ENCODE measurements at regions not wholly inside any gene's neighbourhood (a gene's known extent, or its start where the extent isn't known, plus 50 kb on each side); places are given as distances from the start of the nearest gene placed in this dataset.
"Not testable (repeated sequence)": the region's sequence is repeated elsewhere in the genome, so short reads cannot be mapped to it uniquely, and the experiment has no call there.

- intact Hi-C loops (cut with DNase I): no loop called here
- Histone ChIP-seq H3K4me3 (no peak overlapping the region), H3K36me3 (no peaks in the 10 kb centered on the region), H3K27me3 (no peaks in the 10 kb centered on the region), H3K9me3 (no peaks in the 10 kb centered on the region), H3K4me1 (no peaks in the 10 kb centered on the region), H3K27ac (replicated peaks in 1 of 4) (no peak overlapping the region)
- 53% methylated on average over 3 of the region's 3 CpGs for WGBS
- no peak for DNase-seq (ENCODE audit: extremely low spot score)
- TF ChIP-seq POLR2AphosphoS5 (IDR thresholded peaks at IDR 0.05) (no peak), EP300 (IDR thresholded peaks at IDR 0.05) (no peak), CTCF (IDR thresholded peaks at IDR 0.05) (no peak), POLR2A (IDR thresholded peaks at IDR 0.05; ENCODE audit: low read depth) (no peak)
Measured at GRCh38 chr3:192993411-192993810, 75.8 kb upstream of the MB21D2 start.

GRCh38 chr3:193001113-193001512 is 83.5 kb upstream of the MB21D2 start:
- H3K27me3 ChIP-seq; H3K9me3 ChIP-seq; H3K36me3 ChIP-seq; DNase-seq (ENCODE audit: extremely low spot score); H3K27ac ChIP-seq (replicated peaks in 1 of 4); H3K4me1 ChIP-seq; intact Hi-C loops (cut with DNase I); H3K4me3 ChIP-seq: not testable (repeated sequence)
- 94% methylated on average over 5 of the region's 5 CpGs for WGBS

GRCh38 chr3:193003624-193004023 is 86.0 kb upstream of the MB21D2 start:
- DNase-seq (ENCODE audit: extremely low spot score); H3K36me3 ChIP-seq; H3K4me3 ChIP-seq; H3K27ac ChIP-seq (replicated peaks in 1 of 4); H3K9me3 ChIP-seq; intact Hi-C loops (cut with DNase I); H3K27me3 ChIP-seq; H3K4me1 ChIP-seq: not testable (repeated sequence)
- WGBS: 53% methylated on average over 1 of the region's 1 CpG

GRCh38 chr3:193008654-193009053 is 91.0 kb upstream of the MB21D2 start:
- intact Hi-C loops (cut with DNase I): no loop called here
- 86% methylated on average over 1 of the region's 1 CpG for WGBS
- no peak for DNase-seq (ENCODE audit: extremely low spot score)

GRCh38 chr3:193010191-193010590 is 92.5 kb upstream of the MB21D2 start:
- Histone ChIP-seq H3K9me3 (peaks cover 0 to 15% (median 12%) of the 10 kb centered on the region in 4 donors), H3K4me1 (peaks cover 0 to 6% (median 5%) of the 10 kb centered on the region in 4 donors), H3K4me3 (no peak overlapping the region), H3K27me3 (no peaks in the 10 kb centered on the region), H3K27ac (replicated peaks in 1 of 4) (no peak overlapping the region), H3K36me3 (no peaks in the 10 kb centered on the region)
- DNase-seq (ENCODE audit: extremely low spot score): no peak
- intact Hi-C loops (cut with DNase I): no loop called here
- TF ChIP-seq POLR2A (IDR thresholded peaks at IDR 0.05; ENCODE audit: low read depth) (no peak), EP300 (IDR thresholded peaks at IDR 0.05) (no peak), CTCF (IDR thresholded peaks at IDR 0.05) (no peak), POLR2AphosphoS5 (IDR thresholded peaks at IDR 0.05) (no peak)
- WGBS: 64% methylated on average over 2 of the region's 2 CpGs

More at GRCh38 chr3:193008654-193009053, 91.0 kb upstream of the MB21D2 start:
- Histone ChIP-seq H3K36me3 (no peaks in the 10 kb centered on the region), H3K27ac (replicated peaks in 1 of 4) (no peak overlapping the region), H3K4me3 (no peak overlapping the region), H3K27me3 (no peaks in the 10 kb centered on the region), H3K4me1 (peaks cover 0 to 6% (median 5%) of the 10 kb centered on the region in 4 donors), H3K9me3 (peaks cover 0 to 15% (median 12%) of the 10 kb centered on the region in 4 donors)
- TF ChIP-seq EP300 (IDR thresholded peaks at IDR 0.05): no peak
- TF ChIP-seq POLR2AphosphoS5 (IDR thresholded peaks at IDR 0.05): no peak
- TF ChIP-seq POLR2A (IDR thresholded peaks at IDR 0.05; ENCODE audit: low read depth): no peak
- TF ChIP-seq CTCF (IDR thresholded peaks at IDR 0.05): no peak

GRCh38 chr3:193011958-193012357 is 94.3 kb upstream of the MB21D2 start:
- H3K36me3 ChIP-seq: no peaks in the 10 kb centered on the region
- intact Hi-C loops (cut with DNase I): no loop called here
- TF ChIP-seq POLR2AphosphoS5 (IDR thresholded peaks at IDR 0.05) (no peak), EP300 (IDR thresholded peaks at IDR 0.05) (no peak), POLR2A (IDR thresholded peaks at IDR 0.05; ENCODE audit: low read depth) (no peak), CTCF (IDR thresholded peaks at IDR 0.05) (no peak)
- H3K9me3 ChIP-seq: peaks cover 0 to 15% (median 12%) of the 10 kb centered on the region in 4 donors
- H3K4me1 ChIP-seq: peaks cover 6 to 13% (median 10%) of the 10 kb centered on the region in 4 donors
- no peaks in the 10 kb centered on the region for H3K27me3 ChIP-seq
- 96% methylated on average over 3 of the region's 3 CpGs for WGBS
- no peak for DNase-seq (ENCODE audit: extremely low spot score)
- no peak overlapping the region for H3K4me3 ChIP-seq
- H3K27ac ChIP-seq (replicated peaks in 1 of 4): no peak overlapping the region
